Stimulated activated CD8-positive, alpha-beta memory T cell treated with anti-CD3 and anti-CD28 coated beads, Interleukin-4, amount 100 ng/mL, for 48 hours (primary cell): ENCODE measurements at regions not wholly inside any gene's neighbourhood (a gene's known extent, or its start where the extent isn't known, plus 50 kb on each side); places are given as distances from the start of the nearest gene placed in this dataset.

Experiments
- DNase-seq: peaks from one replicate; pipeline ENCODE4 v3.0.0-alpha.2; 2020

GRCh38 chr18:6465281-6465680 lies 50.6 kb upstream of the L3MBTL4 start:
- no peak for DNase-seq

- DNase-seq = no peak
Measured at GRCh38 chr18:6476190-6476589, 61.5 kb upstream of the L3MBTL4 start.

GRCh38 chr18:6476880-6477279 lies 62.2 kb upstream of the L3MBTL4 start:
- DNase-seq = no peak

GRCh38 chr18:6478121-6478520 lies 63.4 kb upstream of the L3MBTL4 start:
- no peak for DNase-seq

GRCh38 chr18:6479699-6480098 lies 65.0 kb upstream of the L3MBTL4 start:
- no peak for DNase-seq

GRCh38 chr18:6482198-6482977 lies 67.7 kb upstream of the L3MBTL4 start:
- peak; percentile 27 for DNase-seq

GRCh38 chr18:6484659-6485058 lies 69.9 kb upstream of the L3MBTL4 start:
- no peak for DNase-seq

GRCh38 chr18:6486313-6486712 lies 71.6 kb upstream of the L3MBTL4 start:
- DNase-seq = no peak

- DNase-seq = no peak
Measured at GRCh38 chr18:6486764-6487426, 72.2 kb upstream of the L3MBTL4 start.

GRCh38 chr18:6487968-6488367 lies 73.3 kb upstream of the L3MBTL4 start:
- no peak for DNase-seq

GRCh38 chr18:6488956-6489355 lies 74.2 kb upstream of the L3MBTL4 start:
- no peak for DNase-seq

- DNase-seq = no peak
Measured at GRCh38 chr18:6489977-6490376, 75.3 kb upstream of the L3MBTL4 start.

GRCh38 chr18:6493194-6493593 lies 78.5 kb upstream of the L3MBTL4 start:
- no peak for DNase-seq

GRCh38 chr18:6495536-6495935 lies 80.8 kb upstream of the L3MBTL4 start:
- DNase-seq = no peak

- DNase-seq = no peak
Measured at GRCh38 chr18:6497543-6497942, 82.8 kb upstream of the L3MBTL4 start.

- DNase-seq = no peak
Measured at GRCh38 chr18:6498289-6498856, 83.7 kb upstream of the L3MBTL4 start.

GRCh38 chr18:6504605-6505497 lies 90.1 kb upstream of the L3MBTL4 start:
- no peak for DNase-seq

GRCh38 chr18:6505498-6505875 lies 90.8 kb upstream of the L3MBTL4 start:
- DNase-seq = no peak

- no peak for DNase-seq
Measured at GRCh38 chr18:6509417-6509816, 94.7 kb upstream of the L3MBTL4 start.

GRCh38 chr18:6509832-6510231 lies 95.1 kb upstream of the L3MBTL4 start:
- no peak for DNase-seq

- no peak for DNase-seq
Measured at GRCh38 chr18:6520901-6521300, 106.2 kb upstream of the L3MBTL4 start.

- DNase-seq = peak; percentile 49
Measured at GRCh38 chr18:6521803-6522418, 107.2 kb upstream of the L3MBTL4 start.

- DNase-seq = no peak
Measured at GRCh38 chr18:6525604-6526003, 110.9 kb upstream of the L3MBTL4 start.
